SK-N-SH treated with all-trans-retinoic acid at 6 μM for 48 hours (cell line): ENCODE measurements at regions not wholly inside any gene's neighbourhood (a gene's known extent, or its start where the extent isn't known, plus 50 kb on each side); places are given as distances from the start of the nearest gene placed in this dataset.

Source experiments
- ATAC-seq: fragments of 200-7000 bp; cut with Tn5 transposase; 3 replicates; pipeline ENCODE4 v1.9.1; 2020; ENCODE audit warnings: mild to moderate bottlenecking, moderate library complexity
- BACH2 ChIP-seq: fragments of 250-450 bp; sonication (Bioruptor Pico); IDR thresholded peaks from 2 replicates; pipeline ENCODE4 v1.9.0; 2021; ENCODE audit warnings: mild to moderate bottlenecking, borderline replicate concordance
- CREB5 ChIP-seq: fragments of 250-450 bp; sonication (Bioruptor Pico); IDR thresholded peaks from 2 replicates; pipeline ENCODE4 v1.5.1; 2020; ENCODE audit warnings: low read depth, mild to moderate bottlenecking, moderate library complexity
- CSRNP3 ChIP-seq: fragments of 250-450 bp; sonication (Bioruptor Pico); IDR thresholded peaks from 2 replicates; pipeline ENCODE4 v1.5.1; 2021; ENCODE audit warnings: mild to moderate bottlenecking, moderate library complexity
- GLIS3 ChIP-seq: fragments of 250-450 bp; sonication (Bioruptor Pico); IDR thresholded peaks from 2 replicates; pipeline ENCODE4 v1.5.0; 2020; ENCODE audit warnings: mild to moderate bottlenecking, moderate library complexity
- ISL1 ChIP-seq: fragments of 250-450 bp; sonication (Bioruptor Pico); IDR thresholded peaks from 2 replicates; pipeline ENCODE4 v2.1.2; 2022; ENCODE audit warnings: mild to moderate bottlenecking, moderate library complexity
- PATZ1 ChIP-seq: fragments of 250-450 bp; sonication (Bioruptor Pico); IDR thresholded peaks from 2 replicates; pipeline ENCODE4 v1.8.0; 2020; ENCODE audit warnings: mild to moderate bottlenecking, moderate library complexity, borderline replicate concordance
- POU6F1 ChIP-seq: fragments of 250-450 bp; sonication (Bioruptor Pico); IDR thresholded peaks from 2 replicates; pipeline ENCODE4 v1.8.0; 2021; ENCODE audit warnings: low read depth, mild to moderate bottlenecking, moderate library complexity, borderline replicate concordance
- PPARA ChIP-seq: fragments of 250-450 bp; sonication (Bioruptor Pico); IDR thresholded peaks from 2 replicates; pipeline ENCODE4 v1.5.0; 2020; ENCODE audit warnings: mild to moderate bottlenecking, borderline replicate concordance
- SNAI2 ChIP-seq: fragments of 250-450 bp; sonication (Bioruptor Pico); IDR thresholded peaks from 2 replicates; pipeline ENCODE4 v1.5.0; 2020; ENCODE audit warnings: mild to moderate bottlenecking, moderate library complexity
- TCF4 ChIP-seq: fragments of 250-450 bp; sonication (Bioruptor Pico); IDR thresholded peaks from 2 replicates; pipeline ENCODE4 v1.8.0; 2021; ENCODE audit warnings: mild to moderate bottlenecking, moderate library complexity, borderline replicate concordance
- TOX ChIP-seq: fragments of 250-450 bp; sonication (Bioruptor Pico); IDR thresholded peaks from 2 replicates; pipeline ENCODE4 v1.8.0; 2021; ENCODE audit warnings: mild to moderate bottlenecking, moderate library complexity, borderline replicate concordance
- TSHZ2 ChIP-seq: fragments of 250-450 bp; sonication (Bioruptor Pico); IDR thresholded peaks from 2 replicates; pipeline ENCODE4 v1.5.0; 2020; ENCODE audit warnings: mild to moderate bottlenecking, moderate library complexity
- ZC3H10 ChIP-seq: fragments of 250-450 bp; sonication (Bioruptor Pico); IDR thresholded peaks from 2 replicates; pipeline ENCODE4 v1.5.1; 2021; ENCODE audit warnings: mild to moderate bottlenecking, moderate library complexity
- ZFP30 ChIP-seq: fragments of 450-650 bp; formaldehyde crosslinking; IDR thresholded peaks from 2 replicates; pipeline ENCODE4 v1.5.0; 2022; ENCODE audit warnings: mild to moderate bottlenecking, moderate library complexity
- ZNF565 ChIP-seq: fragments of 450-650 bp; formaldehyde crosslinking; conservative IDR thresholded peaks from 2 replicates; pipeline ENCODE4 v1.5.0; 2020; ENCODE audit warnings: low read depth, mild to moderate bottlenecking, moderate library complexity
- ZNF70 ChIP-seq: fragments of 450-650 bp; formaldehyde crosslinking; IDR thresholded peaks from 2 replicates; pipeline ENCODE4 v1.5.0; 2020; ENCODE audit warnings: mild to moderate bottlenecking, moderate library complexity

GRCh38 chr5:118354797-118355196 is 633.5 kb downstream of the DTWD2 start:
- no peak for ATAC-seq
- TF ChIP-seq PPARA (no peak), SNAI2 (CRISPR knock-in tag) (no peak), ZNF70 (CRISPR knock-in tag) (no peak), ZC3H10 (CRISPR knock-in tag) (no peak), TSHZ2 (CRISPR knock-in tag) (no peak)

GRCh38 chr5:118353970-118354369 is 634.4 kb downstream of the DTWD2 start:
- no peak for TF ChIP-seq SNAI2 (CRISPR knock-in tag)
- no peak for TF ChIP-seq PATZ1
- TF ChIP-seq ZFP30 (CRISPR knock-in tag), result no peak
- TF ChIP-seq ZNF565, result no peak
- no peak for TF ChIP-seq CREB5 (CRISPR knock-in tag)
- TF ChIP-seq POU6F1 (CRISPR knock-in tag), result no peak
- TF ChIP-seq TCF4 (CRISPR knock-in tag), result no peak
- no peak for TF ChIP-seq BACH2 (CRISPR knock-in tag)
- TF ChIP-seq TSHZ2 (CRISPR knock-in tag), result no peak
- no peak for TF ChIP-seq CSRNP3
- TF ChIP-seq TOX (CRISPR knock-in tag), result no peak
- no peak for TF ChIP-seq ISL1 (CRISPR knock-in tag)
- TF ChIP-seq GLIS3 (CRISPR knock-in tag), result no peak
- no peak for ATAC-seq

- ATAC-seq, result no peak
Measured at GRCh38 chr5:118336468-118336867, 651.9 kb downstream of the DTWD2 start.

More at GRCh38 chr5:118336468-118336867, 651.9 kb downstream of the DTWD2 start:
- TF ChIP-seq BACH2 (CRISPR knock-in tag) (no peak), ZNF70 (CRISPR knock-in tag) (no peak), GLIS3 (CRISPR knock-in tag) (no peak)
